Left ventricle myocardium inferior (tissue), 1 donor: ENCODE measurements at regions not wholly inside any gene's neighbourhood (a gene's known extent, or its start where the extent isn't known, plus 50 kb on each side); places are given as distances from the start of the nearest gene placed in this dataset.

ENCODE experiments used
- DNase-seq: peaks from one replicate; pipeline ENCODE4 v3.0.0-alpha.2; 2020
- H3K27ac ChIP-seq: fragments of 200-600 bp; replicated peaks from 2 replicates; pipeline ENCODE4 v1.8.0; 2021
- H3K27me3 ChIP-seq: fragments of 200-600 bp; 2 replicates; pipeline ENCODE4 v1.8.0; 2021; ENCODE audit warnings: low read depth
- H3K36me3 ChIP-seq: fragments of 200-600 bp; 2 replicates; pipeline ENCODE4 v1.8.0; 2021
- H3K4me1 ChIP-seq: fragments of 200-600 bp; 2 replicates; pipeline ENCODE4 v1.8.0; 2021
- H3K4me3 ChIP-seq: fragments of 200-600 bp; 2 replicates; pipeline ENCODE4 v1.8.0; 2021; ENCODE audit warnings: mild to moderate bottlenecking, moderate library complexity
- H3K9me3 ChIP-seq: fragments of 200-600 bp; replicated peaks from 2 replicates; pipeline ENCODE4 v1.8.0; 2021
- CTCF ChIP-seq: fragments of 200-600 bp; IDR thresholded peaks from 2 replicates; pipeline ENCODE4 v1.8.0; 2021; ENCODE audit warnings: antibody characterized with exemption, mild to moderate bottlenecking, borderline replicate concordance
- intact Hi-C: fragments of 100-400 bp; cut with micrococcal nuclease; formaldehyde crosslinking; loops from one replicate; pipeline ENCODE4 v1.11.0; 2022
- donor health status: DM: no; HTN: yes; CAD: no; lungs with severe emphysema.

- intact Hi-C loops = no loop called here
- H3K36me3 ChIP-seq = no peaks in the 10 kb centered on the region
- no peak for TF ChIP-seq CTCF
- H3K27me3 ChIP-seq = peaks cover 45% of the 10 kb centered on the region
- no peak overlapping the region for H3K4me3 ChIP-seq
- H3K4me1 ChIP-seq = no peaks in the 10 kb centered on the region
- no peaks in the 10 kb centered on the region for H3K9me3 ChIP-seq
- no peak overlapping the region for H3K27ac ChIP-seq
- no peak for DNase-seq
Measured at GRCh38 chr14:98195256-98195655, 1076.7 kb downstream of the BCL11B start.

GRCh38 chr14:98197933-98198332 lies 1074.1 kb downstream of the BCL11B start:
- Histone ChIP-seq H3K36me3 (no peaks in the 10 kb centered on the region), H3K27me3 (peaks cover 58% of the 10 kb centered on the region), H3K4me1 (no peaks in the 10 kb centered on the region), H3K27ac (no peak overlapping the region), H3K4me3 (no peak overlapping the region), H3K9me3 (no peaks in the 10 kb centered on the region)
- TF ChIP-seq CTCF = no peak
- intact Hi-C loops = no loop called here
- no peak for DNase-seq

GRCh38 chr14:98198385-98198784 lies 1073.6 kb downstream of the BCL11B start:
- H3K27me3 ChIP-seq = peaks cover 59% of the 10 kb centered on the region
- no peaks in the 10 kb centered on the region for H3K9me3 ChIP-seq
- intact Hi-C loops = no loop called here
- no peak for DNase-seq
- no peak for TF ChIP-seq CTCF
- no peak overlapping the region for H3K27ac ChIP-seq
- H3K4me1 ChIP-seq = no peaks in the 10 kb centered on the region
- H3K4me3 ChIP-seq = no peak overlapping the region
- no peaks in the 10 kb centered on the region for H3K36me3 ChIP-seq

- H3K36me3 ChIP-seq = no peaks in the 10 kb centered on the region
- no peak for TF ChIP-seq CTCF
- DNase-seq = no peak
- intact Hi-C loops = no loop called here
- peaks cover 64% of the 10 kb centered on the region for H3K27me3 ChIP-seq
- no peaks in the 10 kb centered on the region for H3K4me1 ChIP-seq
- H3K27ac ChIP-seq = no peak overlapping the region
- no peak overlapping the region for H3K4me3 ChIP-seq
- H3K9me3 ChIP-seq = no peaks in the 10 kb centered on the region
Measured at GRCh38 chr14:98200601-98201000, 1071.4 kb downstream of the BCL11B start.

GRCh38 chr14:98203421-98203820 lies 1068.6 kb downstream of the BCL11B start:
- Histone ChIP-seq H3K4me1 (no peaks in the 10 kb centered on the region), H3K36me3 (no peaks in the 10 kb centered on the region), H3K9me3 (no peaks in the 10 kb centered on the region), H3K4me3 (no peak overlapping the region), H3K27ac (no peak overlapping the region), H3K27me3 (peaks cover 59% of the 10 kb centered on the region)
- intact Hi-C loops = no loop called here
- no peak for DNase-seq
- TF ChIP-seq CTCF = no peak

- Histone ChIP-seq H3K36me3 (no peaks in the 10 kb centered on the region), H3K27me3 (peaks cover 59% of the 10 kb centered on the region), H3K9me3 (no peaks in the 10 kb centered on the region), H3K4me1 (no peaks in the 10 kb centered on the region), H3K4me3 (no peak overlapping the region), H3K27ac (no peak overlapping the region)
- TF ChIP-seq CTCF = no peak
- no peak for DNase-seq
- intact Hi-C loops = no loop called here
Measured at GRCh38 chr14:98204139-98204538, 1067.9 kb downstream of the BCL11B start.
